HG03457 (cell line): ENCODE measurements at regions not wholly inside any gene's neighbourhood (a gene's known extent, or its start where the extent isn't known, plus 50 kb on each side); places are given as distances from the start of the nearest gene placed in this dataset.

ENCODE experiments used
- ATAC-seq: cut with Tn5 transposase; IDR thresholded peaks from one replicate; pipeline ENCODE4 v1.9.1; 2021; ENCODE audit warnings: moderate number of reproducible peaks; ENCODE audit not compliant: unreplicated experiment

DNA sequence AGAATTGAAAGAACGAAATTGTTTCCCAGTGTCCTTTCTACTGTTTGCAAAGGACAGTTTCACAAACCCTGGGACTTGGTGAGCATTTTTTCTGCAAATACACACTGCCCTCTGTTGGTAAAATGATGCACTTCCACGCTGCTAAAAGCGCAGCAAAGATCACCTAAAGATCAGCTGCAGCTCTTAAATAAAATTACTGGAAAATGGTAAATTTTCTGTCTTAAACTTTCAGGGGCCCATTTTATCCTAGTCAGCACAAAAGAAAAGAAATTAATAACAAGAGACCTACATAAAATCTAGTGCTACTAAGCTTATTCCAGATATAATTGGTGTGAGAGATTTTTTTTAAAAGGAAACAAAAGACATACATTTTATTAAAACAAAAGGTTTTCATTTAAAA, 566.0 kb downstream of the CAAP1 start:
- no peak for ATAC-seq

DNA sequence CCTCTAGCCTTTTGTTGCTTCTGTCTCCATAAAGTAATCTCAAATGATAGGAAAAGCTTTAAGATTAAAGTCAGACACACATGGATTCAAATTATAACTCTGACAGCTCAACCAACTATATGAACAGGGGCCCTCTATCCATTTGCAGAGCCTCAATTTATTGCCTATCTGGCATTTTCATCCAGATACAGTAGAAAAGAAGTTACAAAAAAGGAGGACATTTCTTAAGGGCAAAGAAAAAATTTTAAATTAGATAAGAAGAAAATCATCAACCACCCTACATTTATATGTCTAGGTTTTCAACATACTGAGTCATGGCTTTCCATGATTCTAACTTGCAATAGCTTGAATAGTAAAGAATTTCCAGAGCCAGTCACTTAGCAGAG, 567.2 kb downstream of the CAAP1 start:
- ATAC-seq, result no peak

DNA sequence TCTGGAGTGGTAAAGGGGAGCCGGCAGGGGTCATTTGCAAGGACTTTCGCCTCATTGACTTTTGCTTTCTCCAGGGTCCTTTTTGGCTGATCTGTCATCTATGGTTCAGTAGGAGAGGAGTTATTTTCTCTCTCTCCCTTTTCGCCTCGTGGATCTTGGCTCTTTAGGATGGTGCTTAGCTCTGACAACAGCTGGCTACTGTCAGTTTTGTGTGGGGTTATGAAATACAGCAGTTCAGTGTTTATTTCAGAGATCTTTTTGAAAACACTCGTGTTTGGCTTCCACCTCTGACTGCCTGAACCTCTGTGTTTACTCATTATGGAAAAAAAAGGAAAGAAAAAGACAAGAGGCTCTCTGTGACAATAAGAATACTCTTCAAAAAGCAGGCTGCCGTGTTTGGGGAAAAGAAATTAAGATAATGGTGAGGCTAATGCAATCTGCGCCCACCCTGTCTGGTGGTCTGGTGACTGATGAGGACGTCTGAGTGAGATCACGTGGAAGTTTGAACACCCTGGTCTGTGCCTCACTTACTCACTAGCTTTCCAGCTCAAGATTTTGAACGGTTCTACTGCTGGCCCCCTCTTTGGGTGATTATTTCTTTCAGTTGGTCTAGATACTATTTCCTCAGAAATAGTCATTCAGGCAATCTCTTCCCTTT, 567.7 kb downstream of the CAAP1 start:
- no peak for ATAC-seq

DNA sequence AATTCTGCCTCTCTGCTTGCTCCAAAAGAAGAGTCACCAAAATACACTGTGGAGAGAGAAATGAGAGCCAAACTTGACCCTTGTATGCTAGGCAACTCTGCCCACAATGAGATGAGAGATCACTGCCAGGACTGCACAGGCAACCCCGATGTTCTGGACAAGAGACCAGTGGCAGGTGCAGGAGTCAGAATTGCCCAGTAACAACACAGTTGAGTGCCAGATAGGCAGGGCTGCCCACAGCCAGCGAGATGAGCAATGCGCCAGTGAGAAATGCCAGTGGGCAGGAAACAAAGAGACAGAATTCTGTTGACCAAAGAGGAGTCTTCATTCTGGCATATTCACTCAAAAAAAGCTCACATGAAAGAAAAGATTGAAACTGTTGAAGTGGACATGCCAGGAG, 570.7 kb downstream of the CAAP1 start:
- no peak for ATAC-seq

DNA sequence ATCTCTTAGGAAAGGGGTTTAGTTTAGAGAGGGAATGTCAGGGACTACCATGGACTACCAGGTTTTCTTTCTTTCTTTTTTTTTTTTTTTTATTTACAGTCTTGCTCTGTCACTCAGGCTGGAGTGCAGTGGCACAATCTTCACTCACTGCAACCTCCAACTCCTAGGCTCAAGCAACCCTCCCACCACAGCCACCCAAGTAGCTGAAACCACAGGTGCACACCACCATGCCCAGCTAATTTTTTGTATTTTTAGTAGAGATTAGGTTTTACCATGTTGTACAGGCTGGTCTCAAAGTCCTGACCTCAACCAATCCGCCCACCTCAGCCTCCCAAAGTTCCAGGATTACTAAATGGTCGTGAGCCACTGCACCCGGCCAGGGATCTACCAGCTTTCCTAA, 572.7 kb downstream of the CAAP1 start:
- ATAC-seq, result no peak

- ATAC-seq, result no peak
Measured at GRCh38 chr9:26313108-26313507, 579.5 kb downstream of the CAAP1 start.

DNA sequence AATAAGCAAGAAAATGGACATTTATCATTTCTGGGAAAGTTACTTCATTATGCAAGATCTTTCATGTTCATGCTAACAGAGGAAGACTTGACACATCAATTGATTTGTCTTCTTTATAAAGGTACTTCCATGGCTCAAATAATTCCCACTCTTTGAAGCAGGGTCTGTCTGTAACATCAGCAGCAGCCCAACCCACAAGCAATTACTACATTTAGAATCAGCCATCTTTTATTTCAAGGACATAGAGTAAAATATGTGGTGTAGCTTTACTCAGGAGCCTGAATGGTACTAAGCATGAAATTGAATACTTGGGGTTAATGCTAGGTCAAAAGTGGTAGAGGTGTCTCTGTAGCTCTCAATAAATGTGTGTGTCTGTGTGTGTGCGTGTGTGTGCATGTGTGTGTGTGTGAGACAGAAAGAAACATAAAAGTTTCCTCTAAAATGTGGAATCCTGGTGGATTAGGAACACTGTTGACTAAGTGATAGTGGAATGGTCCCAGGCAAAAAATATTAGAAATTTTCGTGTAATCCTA, 581.1 kb downstream of the CAAP1 start:
- ATAC-seq, result no peak

DNA sequence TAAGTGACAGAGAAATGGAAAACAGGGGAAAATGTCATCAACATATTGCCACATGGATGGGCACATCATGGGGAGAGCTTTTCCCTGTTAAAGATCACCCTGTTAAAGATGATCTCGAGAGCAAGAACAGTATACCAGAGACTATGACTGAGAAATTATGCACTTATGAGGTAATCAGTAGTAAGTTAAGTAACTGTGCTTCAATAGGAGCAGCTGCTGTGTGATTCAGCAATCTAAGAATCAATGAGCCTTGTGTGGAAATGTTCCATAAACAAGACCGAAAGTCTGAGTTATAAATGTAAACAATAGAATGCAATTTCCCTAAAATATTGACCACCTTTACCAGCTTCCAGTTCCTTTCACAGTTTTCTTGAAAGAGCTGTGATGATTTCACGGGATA, 582.3 kb downstream of the CAAP1 start:
- ATAC-seq, result no peak

DNA sequence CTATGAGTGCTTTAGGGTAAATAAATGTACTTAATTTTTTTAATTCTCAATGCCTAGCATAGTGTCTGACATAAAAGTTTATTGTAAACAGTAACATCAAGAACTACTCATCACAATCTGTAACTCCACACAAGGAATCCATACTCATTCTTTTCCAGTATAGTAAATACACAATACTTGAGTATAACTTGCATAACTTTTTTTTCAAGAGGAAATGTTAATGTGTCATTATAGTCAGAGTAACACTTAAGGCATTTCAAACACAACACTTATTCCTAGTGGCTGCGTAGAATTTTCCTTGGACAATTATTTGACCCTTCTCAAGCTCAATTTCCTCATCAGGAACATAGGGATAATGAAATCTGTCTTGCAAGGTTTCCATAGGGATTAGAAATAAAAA, 584.3 kb downstream of the CAAP1 start:
- no peak for ATAC-seq

- ATAC-seq, result no peak
Measured at GRCh38 chr9:26301659-26302058, 590.9 kb downstream of the CAAP1 start.

DNA sequence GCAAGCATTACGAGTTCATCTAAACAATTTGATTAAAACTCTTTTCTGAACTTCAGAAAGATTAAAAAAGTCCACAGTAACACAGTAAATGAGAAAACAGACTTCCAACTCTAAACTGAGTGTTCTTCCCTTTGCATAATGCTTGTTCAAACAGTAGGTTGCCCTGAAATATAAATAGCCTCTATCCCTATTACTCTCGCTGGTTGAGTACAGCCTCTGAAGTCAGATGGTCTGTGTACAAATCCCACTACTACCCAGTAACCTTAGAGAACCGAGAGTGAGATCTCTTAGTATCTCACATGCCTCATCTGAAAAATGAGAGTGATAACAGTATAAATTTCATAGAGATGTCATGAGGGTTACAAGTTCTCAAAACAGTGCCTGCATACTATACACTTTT, 591.6 kb downstream of the CAAP1 start:
- ATAC-seq, result no peak

DNA sequence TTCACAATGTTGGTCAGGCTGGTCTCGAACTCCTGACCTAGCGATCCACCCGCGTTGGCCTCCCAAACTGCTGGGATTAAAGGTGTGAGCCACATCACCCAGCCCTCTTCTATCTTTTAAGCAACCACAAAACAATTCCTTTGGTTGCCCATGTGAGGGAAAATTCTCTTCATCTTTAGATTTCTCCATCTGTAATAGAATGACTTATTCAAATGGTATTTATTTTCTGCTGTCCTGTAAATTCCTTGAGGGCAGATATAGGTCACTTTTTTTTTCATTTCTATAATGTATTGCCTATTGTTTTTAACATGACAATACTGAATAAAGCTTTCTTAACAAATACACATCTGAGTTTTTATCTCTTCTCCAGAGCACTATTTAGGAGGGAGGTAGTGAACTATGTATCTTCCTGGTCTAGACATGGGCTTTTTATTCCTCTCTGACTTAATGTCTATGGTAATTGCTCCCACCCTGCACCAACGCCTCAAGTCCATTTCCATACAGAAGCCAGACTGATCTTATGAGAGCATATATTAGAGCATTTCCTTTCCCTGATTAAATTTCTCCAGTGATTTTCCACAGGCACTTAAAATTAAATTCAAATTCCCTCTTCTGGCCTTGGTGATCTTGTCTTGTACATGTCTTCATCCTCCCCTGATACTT, 595.6 kb downstream of the CAAP1 start:
- no peak for ATAC-seq

GRCh38 chr9:26292943-26293342, 599.7 kb downstream of the CAAP1 start:
- no peak for ATAC-seq

- ATAC-seq, result no peak
Measured at GRCh38 chr9:26271495-26272122, 593.4 kb upstream of the TUSC1 start.

DNA sequence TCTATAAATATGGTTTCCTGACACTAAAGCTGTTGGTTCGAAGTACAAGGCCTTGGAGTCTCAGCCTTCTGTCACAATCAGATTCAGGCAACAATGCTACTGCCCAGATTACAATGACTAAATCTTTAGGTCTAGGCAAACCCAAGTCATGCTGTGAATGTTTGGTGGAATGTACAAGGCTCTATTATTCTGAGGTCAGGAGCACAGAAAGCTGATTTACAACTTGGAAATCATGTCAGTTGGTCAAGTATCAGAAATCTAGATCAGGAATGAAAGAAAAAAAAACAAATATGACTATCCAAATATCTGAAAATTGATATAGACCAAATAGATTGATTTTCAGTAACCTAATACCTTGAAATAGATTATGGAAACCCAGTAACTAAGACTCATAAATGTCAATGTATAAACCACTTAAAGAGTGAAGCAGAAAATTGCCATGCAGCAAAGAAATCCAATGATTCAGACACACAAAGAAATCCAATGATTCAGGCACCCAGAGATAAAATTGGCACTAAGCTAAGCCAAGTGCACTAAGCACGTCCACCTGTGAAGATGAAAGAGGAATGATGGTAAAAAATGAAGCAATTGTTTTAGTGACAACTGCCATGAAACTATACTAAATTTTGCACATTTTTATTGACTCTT, 588.0 kb upstream of the TUSC1 start:
- no peak for ATAC-seq

- no peak for ATAC-seq
Measured at GRCh38 chr9:26264709-26265601, 586.7 kb upstream of the TUSC1 start.

DNA sequence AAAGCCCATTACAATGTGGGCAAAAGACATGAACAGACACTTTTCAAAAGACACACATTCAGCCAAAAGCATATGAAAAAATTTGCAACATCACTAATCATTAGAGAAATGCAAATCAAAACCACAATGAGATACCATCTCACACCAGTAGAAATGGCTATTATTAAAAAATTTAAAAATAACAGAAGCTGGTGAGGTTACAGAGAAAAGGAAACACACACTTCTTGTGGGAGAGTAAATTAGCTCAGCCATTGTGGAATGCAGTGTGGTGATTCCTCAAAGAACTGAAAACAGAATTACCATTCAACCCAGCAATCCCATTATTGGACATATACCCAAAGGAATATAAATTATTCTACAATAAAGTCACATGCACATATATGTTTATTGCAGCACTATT, 585.2 kb upstream of the TUSC1 start:
- no peak for ATAC-seq

- no peak for ATAC-seq
Measured at GRCh38 chr9:26262421-26263107, 584.3 kb upstream of the TUSC1 start.

DNA sequence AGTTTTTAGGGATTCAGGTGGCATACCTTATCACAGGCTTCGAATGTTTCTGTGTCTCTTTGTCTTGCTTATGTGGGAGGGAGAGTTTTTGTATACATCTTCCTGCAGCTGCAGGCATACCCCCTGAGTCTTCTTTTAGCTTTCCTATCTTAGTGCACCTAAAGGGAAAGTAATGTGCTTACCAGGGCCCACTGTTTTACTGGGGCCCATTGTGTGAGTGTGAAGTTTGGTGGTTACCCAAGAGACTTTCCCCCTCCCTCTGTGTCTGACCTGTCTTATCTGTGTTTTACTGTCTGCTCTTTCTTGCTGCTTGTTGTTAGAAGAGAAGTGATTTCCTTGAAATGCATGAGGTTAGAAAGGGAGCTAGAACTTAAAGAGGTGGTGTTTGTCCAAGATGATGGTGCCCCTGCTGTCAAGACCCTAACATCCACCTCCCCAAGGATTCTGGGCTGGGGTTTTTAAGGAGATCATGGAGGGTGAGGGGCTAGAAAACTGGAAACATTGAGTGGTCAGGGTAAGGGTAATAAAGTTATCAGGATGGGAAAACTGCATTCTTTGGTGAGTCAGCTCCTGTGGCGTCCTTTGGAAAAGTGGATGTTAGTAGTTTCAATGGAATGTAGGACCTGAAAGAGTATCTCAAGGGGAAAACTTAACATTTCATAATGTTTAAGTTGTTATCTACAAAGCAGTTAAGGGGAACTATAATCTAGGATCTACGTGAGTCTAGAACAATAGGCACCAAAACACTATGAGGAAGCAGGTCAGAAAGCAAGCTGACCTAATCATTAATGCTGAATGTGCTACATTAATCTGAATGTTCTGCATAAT, 583.5 kb upstream of the TUSC1 start:
- ATAC-seq, result no peak
